PC-3 (cell line): ENCODE measurements at regions not wholly inside any gene's neighbourhood (a gene's known extent, or its start where the extent isn't known, plus 50 kb on each side); places are given as distances from the start of the nearest gene placed in this dataset.
A peak's percentile ranks its signal among the peaks of the same experiment; 100 is the strongest.

Experiments used
- ATAC-seq: fragments of 200-7000 bp; cut with Tn5 transposase; 2 replicates; pipeline ENCODE4 v1.9.1; 2020; ENCODE audit warnings: mild to moderate bottlenecking, moderate library complexity
- BruUV-seq: library from RNA; stranded (reverse); fragments of 400-500 nt; replicated peaks from 2 replicates; lab custom pipeline; 2021; lab: Mats Ljungman, UMichigan
- CTCF ChIA-PET: fragments of 300-600 bp; sonication (Branson Sonifier 250); formaldehyde crosslinking; loops from one replicate; lab custom pipeline; 2022; ENCODE audit warnings: antibody characterized with exemption; lab: Charles Lee
- POLR2A ChIA-PET: fragments of 300-600 bp; sonication (Branson Sonifier 250); formaldehyde crosslinking; loops from one replicate; lab custom pipeline; 2022; ENCODE audit warnings: antibody characterized with exemption; ENCODE audit not compliant: unreplicated experiment; lab: Charles Lee
- DNase-seq: peaks from one replicate; pipeline ENCODE4 v3.0.0-alpha.2; 2015
- H2AFZ ChIP-seq: fragments of 300-600 bp; sonication (generic); 2 replicates; pipeline ENCODE4 v1.6.0; 2016; ENCODE audit warnings: antibody characterized with exemption, low read length
- H3F3A ChIP-seq: fragments of 300-600 bp; sonication (generic); one replicate; pipeline ENCODE4 v1.6.0; 2017; ENCODE audit warnings: antibody characterized with exemption, low read length, control low read depth, mild to moderate bottlenecking; ENCODE audit not compliant: unreplicated experiment
- H3K27ac ChIP-seq: fragments of 300-600 bp; sonication (generic); 2 replicates; pipeline ENCODE4 v1.5.1; 2016; ENCODE audit warnings: mild to moderate bottlenecking, low read length
- H3K27me3 ChIP-seq: fragments of 300-600 bp; sonication (generic); 2 replicates; pipeline ENCODE4 v1.6.1; 2016; ENCODE audit warnings: low read length, mixed read lengths
- H3K36me3 ChIP-seq: fragments of 300-600 bp; sonication (generic); 2 replicates; pipeline ENCODE4 v1.6.1; 2016; ENCODE audit warnings: low read depth, mixed run types, low read length, mixed read lengths
- H3K4me1 ChIP-seq: fragments of 300-600 bp; sonication (generic); 2 replicates; pipeline ENCODE4 v1.5.1; 2016; ENCODE audit warnings: low read length; ENCODE audit not compliant: insufficient read depth
- H3K4me2 ChIP-seq: fragments of 300-600 bp; sonication (generic); 2 replicates; pipeline ENCODE4 v1.6.0; 2016; ENCODE audit warnings: low read length
- H3K4me3 ChIP-seq: fragments of 300-600 bp; sonication (generic); 2 replicates; pipeline ENCODE4 v1.5.1; 2016; ENCODE audit warnings: mild to moderate bottlenecking, low read length, mixed read lengths
- H3K79me2 ChIP-seq: fragments of 300-600 bp; sonication (generic); 2 replicates; pipeline ENCODE4 v1.6.1; 2017; ENCODE audit warnings: low read length, mixed read lengths
- H3K9ac ChIP-seq: fragments of 300-600 bp; sonication (generic); 2 replicates; pipeline ENCODE4 v1.6.0; 2016; ENCODE audit warnings: mild to moderate bottlenecking, low read length
- H3K9me2 ChIP-seq: fragments of 300-600 bp; sonication (generic); replicated peaks from 2 replicates; pipeline ENCODE4 v1.6.1; 2016; ENCODE audit warnings: mixed run types, low read length, mixed read lengths
- H3K9me3 ChIP-seq: fragments of 300-600 bp; sonication (generic); 2 replicates; pipeline ENCODE4 v1.6.1; 2016; ENCODE audit warnings: low read length, mixed read lengths
- H4K20me1 ChIP-seq: fragments of 300-600 bp; sonication (generic); 2 replicates; pipeline ENCODE4 v1.6.1; 2016; ENCODE audit warnings: low read length, mixed read lengths
- CTCF ChIP-seq: fragments of 300-600 bp; sonication (generic); conservative IDR thresholded peaks from 2 replicates; pipeline ENCODE4 v1.5.1; 2017; ENCODE audit warnings: antibody characterized with exemption, low read depth, mild to moderate bottlenecking, low read length
- EZH2 ChIP-seq: fragments of 300-600 bp; sonication (generic); IDR thresholded peaks from one replicate; pipeline ENCODE4 v1.6.1; 2017; ENCODE audit warnings: antibody characterized with exemption, mild to moderate bottlenecking, low read length; ENCODE audit not compliant: unreplicated experiment
- EZH2phosphoT487 ChIP-seq: fragments of 300-600 bp; sonication (generic); IDR thresholded peaks from 2 replicates; pipeline ENCODE4 v1.6.1; 2018; ENCODE audit warnings: mild to moderate bottlenecking, antibody characterized with exemption, low read length, borderline replicate concordance
- intact Hi-C: fragments of 100-400 bp; cut with micrococcal nuclease; formaldehyde crosslinking; loops from 2 replicates; pipeline ENCODE4 v1.9.0; 2023

- DNase-seq, result peak; percentile 79
- Histone ChIP-seq H3K9ac (peak overlapping the region; percentile 43; the same call in 1 of the 2 replicates), H2AFZ (no peak overlapping the region; the same call in 1 of the 2 replicates), H4K20me1 (no peaks in the 10 kb centered on the region), H3K27ac (peak overlapping the region; percentile 88), H3K4me1 (peaks cover 30% of the 10 kb centered on the region), H3F3A (no peaks in the 10 kb centered on the region), H3K9me2 (no peaks in the 10 kb centered on the region), H3K36me3 (no peaks in the 10 kb centered on the region), H3K9me3 (no peaks in the 10 kb centered on the region), H3K79me2 (no peaks in the 10 kb centered on the region), H3K27me3 (peaks cover 11% of the 10 kb centered on the region; the same call in 1 of the 2 replicates), H3K4me3 (peak overlapping the region; percentile 26; the same call in 1 of the 2 replicates), H3K4me2 (peak overlapping the region; percentile 69)
- intact Hi-C loops, result no loop called here
- TF ChIP-seq EZH2phosphoT487, result no peak
- TF ChIP-seq EZH2, result no peak
- no peak for TF ChIP-seq CTCF
- ChIA-PET CTCF (no interaction called here), POLR2A (no interaction called here)
- BruUV-seq, result no TSS peak
- peak; percentile 85 for ATAC-seq
These were observed 226.9 kb downstream of the VAPA start for GRCh38 chr18:10140461-10141282.

GRCh38 chr18:10141559-10141958 lies 227.7 kb downstream of the VAPA start:
- H2AFZ ChIP-seq, result no peak overlapping the region
- no peak for TF ChIP-seq CTCF
- TF ChIP-seq EZH2phosphoT487, result no peak
- no peak for TF ChIP-seq EZH2
- no peaks in the 10 kb centered on the region for H3K79me2 ChIP-seq
- peaks cover 12% of the 10 kb centered on the region; the same call in 1 of the 2 replicates for H3K27me3 ChIP-seq
- CTCF ChIA-PET, result no interaction called here
- H3K4me3 ChIP-seq, result no peak overlapping the region
- POLR2A ChIA-PET, result no interaction called here
- DNase-seq (no peak), ATAC-seq (no peak)
- no TSS peak for BruUV-seq
- H3F3A ChIP-seq, result no peaks in the 10 kb centered on the region
- H3K4me1 ChIP-seq, result peaks cover 30% of the 10 kb centered on the region
- intact Hi-C loops, result no loop called here
- no peaks in the 10 kb centered on the region for H3K36me3 ChIP-seq
- no peak overlapping the region for H3K9ac ChIP-seq
- no peaks in the 10 kb centered on the region for H3K9me3 ChIP-seq
- H3K4me2 ChIP-seq, result peak overlapping the region; percentile 8; the same call in 1 of the 2 replicates
- peak overlapping the region; percentile 88 for H3K27ac ChIP-seq
- H4K20me1 ChIP-seq, result no peaks in the 10 kb centered on the region
- no peaks in the 10 kb centered on the region for H3K9me2 ChIP-seq

- no peaks in the 10 kb centered on the region for H3K9me3 ChIP-seq
- H3K9me2 ChIP-seq, result no peaks in the 10 kb centered on the region
- no peak overlapping the region for H3K27ac ChIP-seq
- no peak overlapping the region for H3K9ac ChIP-seq
- no peaks in the 10 kb centered on the region for H3K79me2 ChIP-seq
- POLR2A ChIA-PET, result no interaction called here
- no peaks in the 10 kb centered on the region for H3F3A ChIP-seq
- no peak for TF ChIP-seq EZH2
- no peak for TF ChIP-seq EZH2phosphoT487
- TF ChIP-seq CTCF, result no peak
- intact Hi-C loops, result no loop called here
- no TSS peak for BruUV-seq
- peaks cover 30% of the 10 kb centered on the region for H3K4me1 ChIP-seq
- DNase-seq, result no peak
- H3K27me3 ChIP-seq, result peaks cover 12% of the 10 kb centered on the region; the same call in 1 of the 2 replicates
- no peaks in the 10 kb centered on the region for H4K20me1 ChIP-seq
- no peak overlapping the region for H3K4me3 ChIP-seq
- H3K4me2 ChIP-seq, result no peak overlapping the region
- ATAC-seq, result no peak
- no peaks in the 10 kb centered on the region for H3K36me3 ChIP-seq
- CTCF ChIA-PET, result no interaction called here
- no peak overlapping the region for H2AFZ ChIP-seq
These were observed 228.2 kb downstream of the VAPA start for GRCh38 chr18:10142056-10142455.
